ENCODE measurements at regions not wholly inside any gene's neighbourhood (a gene's known extent, or its start where the extent isn't known, plus 50 kb on each side); places are given as distances from the start of the nearest gene placed in this dataset.

GRCh38 chr2:17177088-17177487 lies 341.2 kb downstream of the RAD51AP2 start:
- H2BK12ac ChIP-seq (ENCODE audit: insufficient read length, low read depth, low read length), result no peak overlapping the region
- H3K56ac ChIP-seq (ENCODE audit: insufficient read length, low read depth, low read length), result no peak overlapping the region
- no peak overlapping the region for H3K4me2 ChIP-seq (ENCODE audit: insufficient read depth, insufficient read length, low read length)
- no peak overlapping the region for H2BK120ac ChIP-seq (ENCODE audit: low read depth, low read length, poor library complexity, severe bottlenecking)
- no peaks in the 10 kb centered on the region for H3K79me2 ChIP-seq (ENCODE audit: insufficient read depth, low read length)
- DNase-seq, result no peak
- Mint-ChIP-seq H3K4me1 (no peaks in the 10 kb centered on the region), H3K4me3 (no peak overlapping the region), H3K36me3 (ENCODE audit: insufficient read depth in 1 of 3, low read depth in 3 of 3) (no peaks in the 10 kb centered on the region), H3K9me3 (no peaks in the 10 kb centered on the region), H3K27me3 (ENCODE audit: low read depth) (no peaks in the 10 kb centered on the region), H3K27ac (no peak overlapping the region)
- no peak overlapping the region for H3K27ac ChIP-seq (ENCODE audit: insufficient read length, low read depth, low read length)
- H3K9me3 ChIP-seq (ENCODE audit: control insufficient read depth, low read depth, low read length), result no peaks in the 10 kb centered on the region
- no peaks in the 10 kb centered on the region for H3K79me1 ChIP-seq (ENCODE audit: insufficient read depth, low read depth, low read length, poor library complexity, severe bottlenecking)
- no peak overlapping the region for H2BK20ac ChIP-seq (ENCODE audit: low read depth, low read length, poor library complexity, severe bottlenecking)
- H3K4me1 ChIP-seq (ENCODE audit: insufficient read depth, low read length), result no peaks in the 10 kb centered on the region
- no peak overlapping the region for H2AFZ ChIP-seq (ENCODE audit: low read length)
- no peaks in the 10 kb centered on the region for H3K23me2 ChIP-seq (ENCODE audit: insufficient read length, low read depth, low read length, poor library complexity, severe bottlenecking)
- no peak overlapping the region for H3T11ph ChIP-seq (ENCODE audit: low read length)
- H3K27me3 ChIP-seq (ENCODE audit: insufficient read depth, low read length), result no peaks in the 10 kb centered on the region
- no peak overlapping the region for H3K18ac ChIP-seq (ENCODE audit: insufficient read length, low read depth, low read length)
- no peak overlapping the region for H2BK15ac ChIP-seq (ENCODE audit: low read depth, low read length)
- WGBS (ENCODE audit: extremely low coverage, insufficient read length, low lambda C conversion rate), result no CpG with 5 or more reads among the region's 1 CpG
- H4K5ac ChIP-seq (ENCODE audit: insufficient read length, low read depth, low read length), result no peak overlapping the region
- no peak overlapping the region for H3K14ac ChIP-seq (ENCODE audit: insufficient read depth, low read length)
- H4K8ac ChIP-seq (replicated peaks; ENCODE audit: insufficient read length, low read depth, low read length), result no peak overlapping the region
- H2BK5ac ChIP-seq (ENCODE audit: insufficient read length, low read length), result no peak overlapping the region
- H4K20me1 ChIP-seq (ENCODE audit: control insufficient read depth, insufficient read depth, insufficient read length), result no peaks in the 10 kb centered on the region
- TF ChIP-seq, protein P1, sequence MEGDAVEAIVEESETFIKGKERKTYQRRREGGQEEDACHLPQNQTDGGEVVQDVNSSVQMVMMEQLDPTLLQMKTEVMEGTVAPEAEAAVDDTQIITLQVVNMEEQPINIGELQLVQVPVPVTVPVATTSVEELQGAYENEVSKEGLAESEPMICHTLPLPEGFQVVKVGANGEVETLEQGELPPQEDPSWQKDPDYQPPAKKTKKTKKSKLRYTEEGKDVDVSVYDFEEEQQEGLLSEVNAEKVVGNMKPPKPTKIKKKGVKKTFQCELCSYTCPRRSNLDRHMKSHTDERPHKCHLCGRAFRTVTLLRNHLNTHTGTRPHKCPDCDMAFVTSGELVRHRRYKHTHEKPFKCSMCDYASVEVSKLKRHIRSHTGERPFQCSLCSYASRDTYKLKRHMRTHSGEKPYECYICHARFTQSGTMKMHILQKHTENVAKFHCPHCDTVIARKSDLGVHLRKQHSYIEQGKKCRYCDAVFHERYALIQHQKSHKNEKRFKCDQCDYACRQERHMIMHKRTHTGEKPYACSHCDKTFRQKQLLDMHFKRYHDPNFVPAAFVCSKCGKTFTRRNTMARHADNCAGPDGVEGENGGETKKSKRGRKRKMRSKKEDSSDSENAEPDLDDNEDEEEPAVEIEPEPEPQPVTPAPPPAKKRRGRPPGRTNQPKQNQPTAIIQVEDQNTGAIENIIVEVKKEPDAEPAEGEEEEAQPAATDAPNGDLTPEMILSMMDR (conservative IDR thresholded peaks at IDR 0.05), result no peak
- H3K4ac ChIP-seq (ENCODE audit: low read depth, low read length), result no peak overlapping the region
- H2AK5ac ChIP-seq (ENCODE audit: insufficient read length, low read length), result no peak overlapping the region
- no peak overlapping the region for H3K23ac ChIP-seq (ENCODE audit: insufficient read length, low read depth, low read length)
- no peak overlapping the region for H3K9ac ChIP-seq (ENCODE audit: extremely low read depth, insufficient read length, low read length)
- no peak overlapping the region for H4K91ac ChIP-seq (ENCODE audit: insufficient read length, low read depth, low read length)

Data from H9 (cell line).